ENCODE measurements at regions not wholly inside any gene's neighbourhood (a gene's known extent, or its start where the extent isn't known, plus 50 kb on each side); places are given as distances from the start of the nearest gene placed in this dataset.
"Not testable (repeated sequence)": the region's sequence is repeated elsewhere in the genome, so short reads cannot be mapped to it uniquely, and the experiment has no call there.

DNA sequence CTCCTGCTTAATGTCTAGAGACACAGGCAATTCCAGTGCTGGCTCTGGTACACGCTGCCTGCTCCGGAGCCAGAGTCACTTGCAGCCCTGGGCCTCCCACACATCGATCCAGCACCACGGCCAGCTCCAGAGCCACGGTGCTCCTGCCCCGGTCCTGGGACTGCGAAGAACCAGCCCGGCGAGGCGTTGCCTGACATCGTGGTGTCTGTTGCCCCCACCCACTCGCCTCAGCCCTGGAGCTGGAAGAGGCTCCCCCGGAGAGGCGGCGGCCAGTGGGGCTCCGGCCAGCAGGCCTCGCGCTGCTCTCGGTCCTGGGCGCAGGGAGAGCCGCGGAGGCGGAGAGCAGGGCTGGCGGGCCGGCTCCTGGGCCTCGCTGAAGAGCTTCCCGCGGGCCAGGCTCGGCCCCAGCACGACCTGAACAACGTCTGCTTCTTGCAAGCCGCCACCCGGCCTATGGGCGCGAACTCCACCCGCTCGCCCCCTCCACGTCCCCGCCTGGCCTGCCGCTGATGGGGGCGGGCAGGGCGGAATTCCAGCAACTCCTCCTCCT is 364.8 kb downstream of the CEP170 start:
- TF ChIP-seq, protein P1, sequence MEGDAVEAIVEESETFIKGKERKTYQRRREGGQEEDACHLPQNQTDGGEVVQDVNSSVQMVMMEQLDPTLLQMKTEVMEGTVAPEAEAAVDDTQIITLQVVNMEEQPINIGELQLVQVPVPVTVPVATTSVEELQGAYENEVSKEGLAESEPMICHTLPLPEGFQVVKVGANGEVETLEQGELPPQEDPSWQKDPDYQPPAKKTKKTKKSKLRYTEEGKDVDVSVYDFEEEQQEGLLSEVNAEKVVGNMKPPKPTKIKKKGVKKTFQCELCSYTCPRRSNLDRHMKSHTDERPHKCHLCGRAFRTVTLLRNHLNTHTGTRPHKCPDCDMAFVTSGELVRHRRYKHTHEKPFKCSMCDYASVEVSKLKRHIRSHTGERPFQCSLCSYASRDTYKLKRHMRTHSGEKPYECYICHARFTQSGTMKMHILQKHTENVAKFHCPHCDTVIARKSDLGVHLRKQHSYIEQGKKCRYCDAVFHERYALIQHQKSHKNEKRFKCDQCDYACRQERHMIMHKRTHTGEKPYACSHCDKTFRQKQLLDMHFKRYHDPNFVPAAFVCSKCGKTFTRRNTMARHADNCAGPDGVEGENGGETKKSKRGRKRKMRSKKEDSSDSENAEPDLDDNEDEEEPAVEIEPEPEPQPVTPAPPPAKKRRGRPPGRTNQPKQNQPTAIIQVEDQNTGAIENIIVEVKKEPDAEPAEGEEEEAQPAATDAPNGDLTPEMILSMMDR (IDR thresholded peaks at IDR 0.05), result no peak
- no peaks in the 10 kb centered on the region for H3K9me3 Mint-ChIP-seq (ENCODE audit: low read depth)
- peaks cover 4% of the 10 kb centered on the region for H3K27me3 Mint-ChIP-seq (ENCODE audit: low read depth)
- H3K36me3 Mint-ChIP-seq (ENCODE audit: low read depth), result no peaks in the 10 kb centered on the region
- H3K4me1 Mint-ChIP-seq (ENCODE audit: low read depth), result no peaks in the 10 kb centered on the region
- no peak for DNase-seq (ENCODE audit: low spot score)
- H3K27ac Mint-ChIP-seq (ENCODE audit: unreplicated experiment), result no peak overlapping the region
- no peak overlapping the region for H3K4me3 Mint-ChIP-seq (ENCODE audit: unreplicated experiment)

DNA sequence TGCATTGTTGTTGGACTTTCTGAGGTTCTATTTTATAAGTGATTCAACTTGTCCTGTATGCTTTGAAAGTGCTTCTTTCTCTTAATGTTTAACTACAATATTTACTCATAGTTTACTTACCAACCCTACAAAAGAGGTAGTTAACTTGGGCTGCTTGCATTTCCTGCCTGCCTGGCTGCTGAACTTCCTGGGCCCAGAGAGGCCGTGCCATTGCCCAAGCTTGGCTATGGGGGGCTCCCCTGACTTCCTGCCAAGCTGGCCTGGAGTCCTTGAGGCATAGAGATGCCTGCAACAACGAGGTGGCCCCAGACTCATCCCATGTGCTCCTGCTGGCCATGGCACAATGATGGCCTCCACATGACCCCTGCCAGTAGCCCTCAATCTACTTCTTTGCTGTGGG is 361.6 kb upstream of the PLD5 start:
- Mint-ChIP-seq H3K9me3 (ENCODE audit: low read depth) (no peaks in the 10 kb centered on the region), H3K27ac (ENCODE audit: unreplicated experiment) (no peak overlapping the region), H3K27me3 (ENCODE audit: low read depth) (peaks cover 5% of the 10 kb centered on the region), H3K4me1 (ENCODE audit: low read depth) (no peaks in the 10 kb centered on the region), H3K4me3 (ENCODE audit: unreplicated experiment) (no peak overlapping the region), H3K36me3 (ENCODE audit: low read depth) (no peaks in the 10 kb centered on the region)
- DNase-seq (ENCODE audit: low spot score), result no peak
- TF ChIP-seq, protein P1 (IDR thresholded peaks at IDR 0.05), result no peak

GRCh38 chr1:242880022-242880421 is 355.5 kb upstream of the PLD5 start:
- H3K27me3 Mint-ChIP-seq (ENCODE audit: low read depth); DNase-seq (ENCODE audit: low spot score); H3K4me1 Mint-ChIP-seq (ENCODE audit: low read depth); H3K27ac Mint-ChIP-seq (ENCODE audit: unreplicated experiment); H3K4me3 Mint-ChIP-seq (ENCODE audit: unreplicated experiment); H3K9me3 Mint-ChIP-seq (ENCODE audit: low read depth); H3K36me3 Mint-ChIP-seq (ENCODE audit: low read depth): not testable (repeated sequence)

GRCh38 chr1:242877743-242878142 is 353.2 kb upstream of the PLD5 start:
- Mint-ChIP-seq H3K36me3 (ENCODE audit: low read depth) (no peaks in the 10 kb centered on the region), H3K9me3 (ENCODE audit: low read depth) (no peaks in the 10 kb centered on the region), H3K27ac (ENCODE audit: unreplicated experiment) (no peak overlapping the region), H3K27me3 (ENCODE audit: low read depth) (peaks cover 10% of the 10 kb centered on the region), H3K4me3 (ENCODE audit: unreplicated experiment) (no peak overlapping the region), H3K4me1 (ENCODE audit: low read depth) (no peaks in the 10 kb centered on the region)
- DNase-seq (ENCODE audit: low spot score), result no peak
- TF ChIP-seq, protein P1 (IDR thresholded peaks at IDR 0.05), result no peak

- Mint-ChIP-seq H3K27ac (ENCODE audit: unreplicated experiment) (no peak overlapping the region), H3K4me3 (ENCODE audit: unreplicated experiment) (no peak overlapping the region), H3K9me3 (ENCODE audit: low read depth) (no peaks in the 10 kb centered on the region), H3K36me3 (ENCODE audit: low read depth) (no peaks in the 10 kb centered on the region), H3K4me1 (ENCODE audit: low read depth) (no peaks in the 10 kb centered on the region), H3K27me3 (ENCODE audit: low read depth) (peaks cover 10% of the 10 kb centered on the region)
- TF ChIP-seq, protein P1 (IDR thresholded peaks at IDR 0.05), result no peak
- DNase-seq (ENCODE audit: low spot score), result no peak
Measured at GRCh38 chr1:242877229-242877628, 352.7 kb upstream of the PLD5 start.

GRCh38 chr1:242876030-242876429 is 351.5 kb upstream of the PLD5 start:
- no peaks in the 10 kb centered on the region for H3K36me3 Mint-ChIP-seq (ENCODE audit: low read depth)
- TF ChIP-seq, protein P1 (IDR thresholded peaks at IDR 0.05), result no peak
- no peaks in the 10 kb centered on the region for H3K4me1 Mint-ChIP-seq (ENCODE audit: low read depth)
- H3K4me3 Mint-ChIP-seq (ENCODE audit: unreplicated experiment), result no peak overlapping the region
- DNase-seq (ENCODE audit: low spot score), result no peak
- no peak overlapping the region for H3K27ac Mint-ChIP-seq (ENCODE audit: unreplicated experiment)
- H3K9me3 Mint-ChIP-seq (ENCODE audit: low read depth), result no peaks in the 10 kb centered on the region
- H3K27me3 Mint-ChIP-seq (ENCODE audit: low read depth), result peaks cover 8% of the 10 kb centered on the region

Data from chondrocyte (in vitro differentiated cells).